K562 (cell line): ENCODE measurements at regions not wholly inside any gene's neighbourhood (a gene's known extent, or its start where the extent isn't known, plus 50 kb on each side); places are given as distances from the start of the nearest gene placed in this dataset.

Source experiments
- CBFB ChIP-seq: sonication (generic); formaldehyde crosslinking; IDR thresholded peaks from 2 replicates; pipeline ENCODE4 v1.4.0; 2020; ENCODE audit warnings: mild to moderate bottlenecking, missing genetic modification reagents
- KDM5B ChIP-seq: fragments of 200-600 bp; sonication (generic); IDR thresholded peaks from 2 replicates; pipeline ENCODE4 v1.6.1; 2012; ENCODE audit warnings: low read depth, mild to moderate bottlenecking, moderate library complexity, low read length, control low read depth, inconsistent platforms; ENCODE audit not compliant: insufficient replicate concordance
- POLR2A ChIP-seq: fragments of 450-650 bp; conservative IDR thresholded peaks from 2 replicates; pipeline ENCODE4 v1.6.1; 2016
- STAT6 ChIP-seq: sonication (generic); formaldehyde crosslinking; IDR thresholded peaks from 2 replicates; pipeline ENCODE4 v1.8.1; 2023; ENCODE audit warnings: mild to moderate bottlenecking, missing genetic modification reagents

DNA sequence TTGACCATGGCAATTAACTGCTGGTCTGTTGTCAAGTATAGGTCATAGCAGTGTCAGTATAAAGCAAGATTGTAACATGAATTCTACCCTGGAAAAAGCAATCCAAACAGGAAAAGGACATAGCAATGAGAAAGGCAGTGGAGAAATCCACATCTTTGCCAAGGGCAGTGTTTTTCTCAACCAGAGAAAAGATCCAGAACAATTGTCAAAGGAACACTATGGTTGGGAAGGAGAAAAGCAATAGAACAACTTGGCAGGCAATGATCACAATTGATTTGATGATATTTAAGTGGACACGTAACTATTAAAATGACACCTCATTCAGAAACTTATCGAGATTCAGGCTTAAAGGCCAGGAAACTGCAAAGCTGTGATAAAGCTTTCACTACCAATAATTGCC, 271.1 kb downstream of the DIPK2A start:
- TF ChIP-seq POLR2A (no peak), STAT6 (CRISPR knock-in tag) (no peak), CBFB (CRISPR knock-in tag) (no peak), KDM5B (no peak)
